ENCODE measurements at regions not wholly inside any gene's neighbourhood (a gene's known extent, or its start where the extent isn't known, plus 50 kb on each side); places are given as distances from the start of the nearest gene placed in this dataset.
"Not testable (repeated sequence)": the region's sequence is repeated elsewhere in the genome, so short reads cannot be mapped to it uniquely, and the experiment has no call there.

DNA sequence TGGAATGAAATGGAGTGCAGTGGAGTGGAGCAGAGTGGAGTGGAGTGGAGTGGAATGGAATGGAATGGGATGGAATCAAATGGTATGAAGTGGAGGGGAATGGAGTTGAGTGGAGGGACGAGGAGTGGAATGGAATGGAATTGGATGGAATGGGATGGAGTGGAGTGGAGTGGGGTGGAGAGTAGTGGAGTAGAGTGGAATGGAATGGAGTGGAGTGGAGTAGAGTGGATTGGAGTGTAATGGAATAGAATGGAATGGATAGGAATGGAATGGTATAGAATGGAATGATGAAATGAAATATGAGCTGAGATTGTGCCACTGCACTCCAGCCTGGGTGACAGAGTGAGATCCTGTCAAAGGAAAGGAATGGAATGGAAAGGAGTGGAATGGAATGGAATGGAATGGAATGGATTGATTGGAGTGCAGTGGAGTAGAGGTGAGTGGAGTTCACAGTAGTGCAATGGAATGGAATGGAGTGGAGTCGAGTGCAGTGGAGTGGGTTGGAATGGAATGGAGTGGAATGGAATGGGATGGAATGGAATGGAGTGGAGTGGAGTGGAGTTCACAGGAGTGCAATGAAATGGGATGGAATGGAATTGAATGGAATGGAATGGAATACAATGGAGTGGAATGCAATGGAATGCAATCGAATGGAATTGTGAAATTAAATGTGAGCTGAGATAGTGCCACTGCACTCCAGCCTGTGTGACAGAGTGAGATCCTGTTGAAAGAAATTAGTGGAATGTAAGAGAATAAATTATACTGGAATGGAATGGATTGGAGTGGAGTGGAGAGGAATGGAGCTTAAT is 1274.7 kb upstream of the TPTE start:
- TF ChIP-seq, protein P1, sequence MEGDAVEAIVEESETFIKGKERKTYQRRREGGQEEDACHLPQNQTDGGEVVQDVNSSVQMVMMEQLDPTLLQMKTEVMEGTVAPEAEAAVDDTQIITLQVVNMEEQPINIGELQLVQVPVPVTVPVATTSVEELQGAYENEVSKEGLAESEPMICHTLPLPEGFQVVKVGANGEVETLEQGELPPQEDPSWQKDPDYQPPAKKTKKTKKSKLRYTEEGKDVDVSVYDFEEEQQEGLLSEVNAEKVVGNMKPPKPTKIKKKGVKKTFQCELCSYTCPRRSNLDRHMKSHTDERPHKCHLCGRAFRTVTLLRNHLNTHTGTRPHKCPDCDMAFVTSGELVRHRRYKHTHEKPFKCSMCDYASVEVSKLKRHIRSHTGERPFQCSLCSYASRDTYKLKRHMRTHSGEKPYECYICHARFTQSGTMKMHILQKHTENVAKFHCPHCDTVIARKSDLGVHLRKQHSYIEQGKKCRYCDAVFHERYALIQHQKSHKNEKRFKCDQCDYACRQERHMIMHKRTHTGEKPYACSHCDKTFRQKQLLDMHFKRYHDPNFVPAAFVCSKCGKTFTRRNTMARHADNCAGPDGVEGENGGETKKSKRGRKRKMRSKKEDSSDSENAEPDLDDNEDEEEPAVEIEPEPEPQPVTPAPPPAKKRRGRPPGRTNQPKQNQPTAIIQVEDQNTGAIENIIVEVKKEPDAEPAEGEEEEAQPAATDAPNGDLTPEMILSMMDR (IDR thresholded peaks at IDR 0.05) = not testable (repeated sequence)
- TF ChIP-seq POLR2A (IDR thresholded peaks at IDR 0.05) = not testable (repeated sequence)
